Esophagus muscularis mucosa (tissue), 4 donors: ENCODE measurements at regions not wholly inside any gene's neighbourhood (a gene's known extent, or its start where the extent isn't known, plus 50 kb on each side); places are given as distances from the start of the nearest gene placed in this dataset.

Source experiments
- DNase-seq: peaks from one replicate; pipeline ENCODE4 v3.0.0-alpha.2; 2017; ENCODE audit errors: extremely low spot score
- H3K27ac ChIP-seq, 4 donors: fragments of 200-600 bp; sonication (generic); replicated peaks in 1 of 4; 1 replicate in 3 of 4; 2 replicates in 1 of 4; pipeline ENCODE4 v1.5.1; 2016 to 2019; ENCODE audit warnings: mild to moderate bottlenecking in 1 of 4
- H3K27me3 ChIP-seq, 4 donors: fragments of 200-600 bp; sonication (generic); one replicate each; pipeline versions ENCODE4 v1.5.1 to v1.6.0; 2016 to 2019
- H3K36me3 ChIP-seq, 4 donors: fragments of 200-600 bp; sonication (generic); one replicate each; pipeline ENCODE4 v1.5.1; 2016 to 2019
- H3K4me1 ChIP-seq, 4 donors: fragments of 200-600 bp; sonication (generic); one replicate each; pipeline ENCODE4 v1.5.1; 2016 to 2019
- H3K4me3 ChIP-seq, 4 donors: fragments of 200-600 bp; sonication (generic); 1 replicate in 2 of 4; 2 replicates in 2 of 4; pipeline ENCODE4 v1.5.1; 2016 to 2019; ENCODE audit warnings: mild to moderate bottlenecking in 4 of 4, moderate library complexity in 1 of 4
- H3K9me3 ChIP-seq, 4 donors: fragments of 200-600 bp; sonication (generic); 1 replicate in 3 of 4; 2 replicates in 1 of 4; pipeline ENCODE4 v1.5.1; 2016 to 2019
- EP300 ChIP-seq: sonication (generic); formaldehyde crosslinking; IDR thresholded peaks from one replicate; pipeline ENCODE4 v1.6.1; 2017; ENCODE audit warnings: antibody characterized with exemption
- POLR2A ChIP-seq: fragments of 450-650 bp; IDR thresholded peaks from one replicate; pipeline ENCODE4 v1.6.1; 2017; ENCODE audit warnings: antibody characterized with exemption, moderate library complexity, mild to moderate bottlenecking, low read depth
- POLR2AphosphoS5 ChIP-seq, 2 donors: sonication (generic); formaldehyde crosslinking; IDR thresholded peaks; one replicate each; pipeline ENCODE4 v1.6.1; 2017; ENCODE audit warnings: antibody characterized with exemption in 2 of 2
- WGBS: methylation state at CpG from one replicate; pipeline ENCODE4 v1.1.5; 2018; 5-methylcytosine and 5-hydroxymethylcytosine counted together
- intact Hi-C: fragments of 100-400 bp; cut with DNase I; formaldehyde crosslinking; loops from one replicate; pipeline ENCODE4 v1.15.1; 2023
- TF ChIP-seq, protein P1 (sequence below), 3 experiments: fragments of 200-600 bp in 2 of 3; fragments of 450-650 bp in 1 of 3; sonication (generic) in 2 of 3; IDR thresholded peaks; one replicate each; pipeline ENCODE4 v1.5.1; 2017 to 2019; ENCODE audit warnings: antibody characterized with exemption in 3 of 3, mild to moderate bottlenecking in 2 of 3, moderate library complexity in 1 of 3

DNA sequence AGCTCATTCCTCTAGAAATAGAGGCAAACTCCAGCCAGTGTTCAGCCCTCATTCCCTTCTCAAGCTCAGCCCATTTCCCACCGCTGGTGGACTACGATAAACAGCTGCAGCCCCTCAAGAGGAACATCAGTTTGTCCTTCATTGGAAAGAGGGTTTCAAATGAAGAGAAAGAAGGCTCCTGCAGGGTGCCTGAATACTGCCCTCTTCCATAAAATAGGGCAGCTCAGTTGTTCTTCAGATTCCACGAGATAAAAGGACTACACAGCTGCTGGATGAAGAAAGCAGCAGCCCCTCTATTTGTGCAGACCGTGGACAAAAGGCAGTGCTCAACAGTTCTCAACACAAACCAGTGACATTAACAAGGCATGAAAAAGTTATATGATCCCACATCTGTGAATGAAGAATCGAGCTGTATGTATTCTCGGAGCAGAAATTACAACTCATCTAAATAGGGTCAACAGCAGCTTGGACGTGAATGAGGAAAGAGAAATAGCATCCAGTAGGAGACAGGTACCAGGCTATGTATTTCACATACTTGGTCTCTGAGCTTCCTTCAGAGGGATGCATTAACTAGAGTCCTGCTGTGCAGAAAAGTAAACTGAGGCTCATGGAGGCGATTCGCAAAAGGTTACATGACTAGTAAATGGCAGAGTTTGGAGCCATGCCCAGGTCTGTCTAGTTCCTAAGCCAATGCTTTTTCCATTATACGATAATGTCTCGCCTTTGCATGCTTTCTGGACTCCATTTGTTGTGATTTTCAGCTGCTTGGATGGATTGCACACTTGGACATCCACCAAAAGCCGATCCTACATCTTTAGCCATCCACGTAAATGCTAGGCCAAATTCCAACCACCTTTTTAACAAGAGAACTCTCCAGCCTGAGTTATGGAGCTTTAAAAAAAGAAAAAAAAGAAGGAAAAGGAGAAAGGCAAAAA is 301.2 kb upstream of the PPARGC1A start:
- H3K4me1 ChIP-seq, result peaks cover 0 to 10% (median 0%) of the 10 kb centered on the region in 4 donors
- no peak overlapping the region for H3K4me3 ChIP-seq
- no peaks in the 10 kb centered on the region for H3K27me3 ChIP-seq
- H3K9me3 ChIP-seq, result no peaks in the 10 kb centered on the region
- no peaks in the 10 kb centered on the region for H3K36me3 ChIP-seq
- no peak overlapping the region for H3K27ac ChIP-seq
- intact Hi-C loops, result no loop called here
- no peak for TF ChIP-seq POLR2A
- no peak for TF ChIP-seq EP300
- TF ChIP-seq, protein P1, sequence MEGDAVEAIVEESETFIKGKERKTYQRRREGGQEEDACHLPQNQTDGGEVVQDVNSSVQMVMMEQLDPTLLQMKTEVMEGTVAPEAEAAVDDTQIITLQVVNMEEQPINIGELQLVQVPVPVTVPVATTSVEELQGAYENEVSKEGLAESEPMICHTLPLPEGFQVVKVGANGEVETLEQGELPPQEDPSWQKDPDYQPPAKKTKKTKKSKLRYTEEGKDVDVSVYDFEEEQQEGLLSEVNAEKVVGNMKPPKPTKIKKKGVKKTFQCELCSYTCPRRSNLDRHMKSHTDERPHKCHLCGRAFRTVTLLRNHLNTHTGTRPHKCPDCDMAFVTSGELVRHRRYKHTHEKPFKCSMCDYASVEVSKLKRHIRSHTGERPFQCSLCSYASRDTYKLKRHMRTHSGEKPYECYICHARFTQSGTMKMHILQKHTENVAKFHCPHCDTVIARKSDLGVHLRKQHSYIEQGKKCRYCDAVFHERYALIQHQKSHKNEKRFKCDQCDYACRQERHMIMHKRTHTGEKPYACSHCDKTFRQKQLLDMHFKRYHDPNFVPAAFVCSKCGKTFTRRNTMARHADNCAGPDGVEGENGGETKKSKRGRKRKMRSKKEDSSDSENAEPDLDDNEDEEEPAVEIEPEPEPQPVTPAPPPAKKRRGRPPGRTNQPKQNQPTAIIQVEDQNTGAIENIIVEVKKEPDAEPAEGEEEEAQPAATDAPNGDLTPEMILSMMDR (IDR thresholded peaks at IDR 0.05), result no peak
- TF ChIP-seq POLR2AphosphoS5 (IDR thresholded peaks at IDR 0.05), result no peak
- WGBS, result 42% methylated on average over 13 of the region's 13 CpGs
- DNase-seq, result no peak

DNA sequence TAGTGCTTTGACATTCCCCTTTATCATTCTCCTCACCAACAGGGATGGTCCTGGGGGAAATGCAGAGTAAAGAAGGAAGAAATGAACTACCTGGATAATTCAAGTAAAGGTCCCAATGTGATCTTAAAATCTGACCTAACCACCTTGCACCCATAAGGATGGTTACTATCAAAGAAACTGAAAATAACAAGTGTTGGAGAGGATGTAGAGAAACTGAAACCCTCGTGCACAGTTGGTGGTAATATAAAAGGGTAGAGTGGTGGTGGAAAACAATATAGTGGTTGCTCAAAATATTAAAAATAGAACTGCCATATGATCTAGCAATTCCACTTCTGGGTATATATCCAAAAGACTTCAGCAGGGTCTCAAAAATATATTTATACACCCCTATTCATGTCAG is 298.6 kb upstream of the PPARGC1A start:
- intact Hi-C loops, result no loop called here
- H3K27me3 ChIP-seq, result no peaks in the 10 kb centered on the region
- no peak overlapping the region for H3K4me3 ChIP-seq
- H3K27ac ChIP-seq, result no peak overlapping the region
- peaks cover 0 to 10% (median 0%) of the 10 kb centered on the region in 4 donors for H3K4me1 ChIP-seq
- no peak for DNase-seq
- H3K36me3 ChIP-seq, result no peaks in the 10 kb centered on the region
- WGBS, result 79% methylated on average over 1 of the region's 1 CpG
- H3K9me3 ChIP-seq, result no peaks in the 10 kb centered on the region
- TF ChIP-seq POLR2A (no peak), EP300 (no peak), POLR2AphosphoS5 (IDR thresholded peaks at IDR 0.05) (no peak)
- TF ChIP-seq, protein P1 (IDR thresholded peaks at IDR 0.05), result no peak

DNA sequence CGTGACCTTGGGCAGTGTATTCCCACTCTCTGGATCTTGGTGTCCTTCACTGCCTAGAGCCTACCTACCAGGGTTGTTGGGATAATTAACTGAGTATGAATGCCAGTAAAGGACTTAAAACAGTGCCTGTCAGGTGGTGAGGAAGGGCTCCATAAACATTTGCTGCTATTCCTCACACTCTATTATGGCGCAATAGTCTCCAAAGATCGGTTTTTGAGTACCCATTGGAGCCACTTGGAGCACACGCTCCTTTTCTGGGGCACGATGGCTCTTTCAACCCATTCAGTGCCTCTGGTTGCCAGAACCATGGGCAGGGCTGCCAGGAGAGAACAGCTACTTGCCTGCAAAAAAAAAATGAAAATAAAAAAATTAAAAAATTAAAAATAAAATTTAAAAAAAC is 296.6 kb upstream of the PPARGC1A start:
- Histone ChIP-seq H3K9me3 (no peaks in the 10 kb centered on the region), H3K36me3 (no peaks in the 10 kb centered on the region), H3K27ac (no peak overlapping the region), H3K4me3 (no peak overlapping the region), H3K4me1 (peaks cover 0 to 6% (median 0%) of the 10 kb centered on the region in 4 donors), H3K27me3 (no peaks in the 10 kb centered on the region)
- intact Hi-C loops, result no loop called here
- WGBS, result 94% methylated on average over 5 of the region's 5 CpGs
- no peak for DNase-seq
- TF ChIP-seq, protein P1 (IDR thresholded peaks at IDR 0.05), result no peak
- TF ChIP-seq POLR2A (no peak), POLR2AphosphoS5 (IDR thresholded peaks at IDR 0.05) (no peak), EP300 (no peak)

DNA sequence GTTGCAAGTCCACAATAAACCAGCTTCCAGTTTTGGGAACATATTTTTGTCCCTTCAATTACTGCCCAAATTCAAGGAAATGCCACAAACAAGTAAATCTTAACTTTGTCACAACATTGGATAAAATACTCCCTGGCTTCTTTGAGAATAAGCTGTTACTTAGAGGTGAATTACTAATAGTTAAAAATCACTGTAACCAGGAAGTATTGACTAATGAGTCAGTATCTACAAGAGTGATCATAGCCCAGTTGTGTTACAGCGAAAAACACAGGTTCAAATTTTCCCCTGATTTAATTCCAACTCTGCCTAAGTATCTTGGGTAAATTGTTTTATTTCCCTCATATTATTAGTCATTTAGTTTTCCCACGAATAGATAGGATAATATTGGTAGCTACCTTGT is 291.2 kb upstream of the PPARGC1A start:
- no peak overlapping the region for H3K27ac ChIP-seq
- H3K9me3 ChIP-seq, result no peaks in the 10 kb centered on the region
- H3K4me3 ChIP-seq, result no peak overlapping the region
- H3K27me3 ChIP-seq, result no peaks in the 10 kb centered on the region
- no peaks in the 10 kb centered on the region for H3K4me1 ChIP-seq
- DNase-seq, result no peak
- no peaks in the 10 kb centered on the region for H3K36me3 ChIP-seq
- 92% methylated on average over 2 of the region's 2 CpGs for WGBS
- no peak for TF ChIP-seq EP300
- TF ChIP-seq, protein P1 (IDR thresholded peaks at IDR 0.05), result no peak
- no peak for TF ChIP-seq POLR2A
- no peak for TF ChIP-seq POLR2AphosphoS5 (IDR thresholded peaks at IDR 0.05)
- intact Hi-C loops, result no loop called here
